NCI-H2196 (cell line): ENCODE measurements at regions not wholly inside any gene's neighbourhood (a gene's known extent, or its start where the extent isn't known, plus 50 kb on each side); places are given as distances from the start of the nearest gene placed in this dataset.
"Not testable (repeated sequence)": the region's sequence is repeated elsewhere in the genome, so short reads cannot be mapped to it uniquely, and the experiment has no call there.

Experiments
- DNase-seq: peaks from one replicate; lab custom pipeline; 2025; ENCODE audit not compliant: unreplicated experiment; lab: John Stamatoyannopoulos, UW

GRCh38 chr20:1757606-1758512 lies 100.3 kb upstream of the SIRPG start:
- no peak for DNase-seq

DNA sequence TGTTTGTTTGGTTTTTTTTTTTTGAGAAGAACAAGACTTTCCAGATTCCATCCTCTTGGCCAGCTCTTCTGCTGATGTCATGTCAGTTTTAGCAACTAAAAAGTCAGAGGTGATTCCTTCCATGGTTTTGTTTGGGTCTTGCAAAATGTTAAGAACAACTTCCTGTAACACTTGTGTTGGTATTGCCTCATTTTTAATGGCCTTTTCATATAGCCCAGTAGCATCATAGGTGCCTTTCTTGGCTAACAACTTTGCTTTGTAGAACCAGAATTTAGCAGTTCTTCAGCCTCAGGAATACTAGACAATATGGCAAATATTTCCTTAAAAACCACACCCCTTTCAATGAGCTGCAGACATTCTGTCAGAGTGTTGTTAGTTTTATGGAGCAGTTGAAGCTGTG lies 99.5 kb upstream of the SIRPG start:
- no peak for DNase-seq

DNA sequence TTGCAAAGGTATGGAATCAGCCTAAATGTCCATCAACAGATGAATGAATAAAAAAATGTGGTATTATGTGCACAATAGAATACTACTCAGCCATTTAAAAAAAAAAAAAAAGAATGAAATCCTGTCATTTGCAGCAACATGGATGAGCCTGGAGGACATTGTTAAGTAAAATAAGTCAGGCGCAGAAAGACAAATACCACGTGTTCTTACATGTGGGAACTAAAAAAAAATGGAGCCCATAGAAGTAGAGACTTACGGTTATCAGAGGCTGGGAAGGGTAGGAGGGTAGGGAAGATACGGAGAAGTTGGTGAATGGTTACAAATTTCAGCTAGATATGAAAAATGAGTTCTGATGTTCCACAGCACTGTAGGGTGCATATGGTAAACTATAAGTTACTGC lies 97.2 kb upstream of the SIRPG start:
- no peak for DNase-seq

DNA sequence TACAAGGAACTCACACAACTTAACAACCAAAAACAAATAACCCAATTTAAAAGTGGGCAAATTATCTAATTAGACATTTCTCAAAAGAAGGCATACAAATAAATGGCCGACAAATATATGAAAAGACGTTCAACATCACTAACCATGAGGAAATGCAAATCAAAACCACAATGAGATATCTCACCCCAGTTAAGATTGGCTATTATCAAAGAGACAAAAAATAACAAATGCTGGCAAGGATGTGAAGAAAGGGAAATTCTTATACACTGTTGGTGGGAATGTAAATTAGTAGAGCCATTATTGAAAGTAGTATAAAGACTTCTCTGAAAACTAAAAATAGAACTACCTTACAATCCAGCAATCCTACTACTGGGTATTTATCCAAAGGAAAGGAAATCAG lies 96.7 kb upstream of the SIRPG start:
- DNase-seq: no peak

DNA sequence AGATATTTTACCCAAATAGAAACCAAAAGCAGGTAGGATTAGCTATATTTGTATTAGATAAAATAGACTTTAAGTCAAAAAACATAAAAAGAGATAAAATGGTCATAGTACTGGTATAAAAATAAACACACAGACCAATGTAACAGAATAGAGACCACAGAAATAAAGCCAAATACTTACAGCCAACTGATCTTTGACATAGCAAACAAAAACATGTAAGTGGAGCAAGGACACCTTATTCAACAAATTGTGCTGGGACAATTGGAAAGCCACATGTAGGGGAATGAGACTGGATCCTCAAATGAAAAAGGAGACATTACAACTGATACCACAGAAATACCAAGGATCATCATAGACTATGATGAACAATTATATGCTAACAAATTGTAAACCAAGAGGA lies 94.5 kb upstream of the SIRPG start:
- no peak for DNase-seq

- DNase-seq: no peak
Measured at GRCh38 chr20:1748777-1749176, 91.2 kb upstream of the SIRPG start.

DNA sequence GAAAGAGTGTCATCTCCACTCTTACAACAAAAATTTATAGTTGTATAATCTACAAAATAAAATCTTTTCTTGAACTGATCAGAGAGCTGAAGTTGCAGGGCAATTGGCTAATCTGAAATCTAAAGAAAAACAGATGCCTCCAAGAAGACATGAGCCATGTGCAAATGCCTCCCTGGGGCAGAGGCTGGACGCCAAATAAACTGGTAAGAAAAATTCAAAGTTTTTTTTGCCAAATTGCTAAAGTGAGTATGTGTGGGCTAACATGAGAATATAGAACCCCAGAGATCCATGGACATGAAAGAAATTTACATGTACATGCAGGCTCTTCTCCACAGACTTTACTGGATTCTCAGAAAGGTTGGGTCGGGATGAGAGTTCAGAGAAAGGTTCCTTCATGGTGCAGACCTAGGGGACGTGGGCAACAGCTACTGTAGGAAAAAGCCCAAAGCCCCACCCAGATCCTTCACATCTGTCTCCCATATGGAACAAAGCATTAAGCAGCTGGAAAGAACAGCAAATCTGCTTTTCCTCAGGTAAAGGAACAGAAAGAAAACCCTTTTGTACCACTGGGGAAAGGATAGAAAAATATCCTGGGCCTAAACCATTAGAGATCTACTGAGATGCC lies 90.5 kb upstream of the SIRPG start:
- no peak for DNase-seq

- not testable (repeated sequence) for DNase-seq
Measured at GRCh38 chr20:1742049-1742434, 84.5 kb upstream of the SIRPG start.

DNA sequence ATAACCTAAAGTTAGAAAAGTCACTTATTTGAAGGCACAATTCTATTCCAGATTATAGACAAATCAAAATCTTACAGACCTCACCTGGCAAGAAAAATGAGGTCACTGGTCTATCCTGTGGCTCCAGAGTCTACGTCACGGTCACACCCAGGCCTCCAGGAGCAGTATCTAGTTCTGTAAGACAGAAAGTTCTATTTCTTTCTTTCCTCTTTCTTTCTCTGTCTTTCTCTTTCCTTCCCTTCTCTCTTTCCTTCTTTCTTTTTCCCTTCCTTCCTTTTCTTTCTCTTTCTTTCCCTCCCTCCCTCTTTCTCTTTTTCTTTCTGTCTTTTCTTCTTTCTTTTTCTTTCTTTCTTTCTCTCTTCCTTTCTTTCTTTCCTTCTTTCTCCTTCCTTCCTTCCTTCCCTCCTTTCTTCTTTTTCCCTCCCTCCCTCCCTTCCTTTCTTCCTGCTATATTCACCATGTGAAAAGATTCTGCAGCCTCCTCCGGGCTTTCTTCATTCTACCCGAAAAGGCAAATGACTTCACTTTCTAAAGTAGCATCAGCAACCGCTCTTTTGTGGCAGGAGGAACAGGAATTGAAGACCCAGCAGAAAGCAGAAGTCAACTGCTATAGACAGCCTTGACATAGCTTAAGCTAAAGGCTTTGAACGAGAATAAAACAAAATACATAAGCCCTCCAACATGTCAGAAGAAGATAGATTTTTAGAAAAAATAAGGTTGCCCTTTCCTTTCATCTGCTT lies 83.9 kb upstream of the SIRPG start:
- no peak for DNase-seq

DNA sequence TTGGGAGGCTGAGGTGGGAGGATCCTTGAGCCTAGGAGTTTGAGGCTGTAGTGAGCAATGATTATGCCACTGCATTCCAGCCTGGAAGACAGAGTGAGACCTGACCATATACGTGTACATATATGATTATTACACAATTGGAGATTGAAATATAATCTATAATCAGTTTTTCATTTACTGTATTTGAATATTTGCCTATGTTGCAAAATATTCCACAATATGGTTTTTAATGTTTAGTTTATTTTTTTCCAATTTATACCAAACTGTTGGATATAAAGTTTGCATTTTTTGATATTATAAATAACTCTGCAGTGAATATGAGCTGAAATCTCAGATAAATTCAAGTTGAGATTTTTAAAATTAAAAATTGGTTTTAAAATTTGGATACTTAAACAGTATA lies 79.6 kb upstream of the SIRPG start:
- DNase-seq: no peak

DNA sequence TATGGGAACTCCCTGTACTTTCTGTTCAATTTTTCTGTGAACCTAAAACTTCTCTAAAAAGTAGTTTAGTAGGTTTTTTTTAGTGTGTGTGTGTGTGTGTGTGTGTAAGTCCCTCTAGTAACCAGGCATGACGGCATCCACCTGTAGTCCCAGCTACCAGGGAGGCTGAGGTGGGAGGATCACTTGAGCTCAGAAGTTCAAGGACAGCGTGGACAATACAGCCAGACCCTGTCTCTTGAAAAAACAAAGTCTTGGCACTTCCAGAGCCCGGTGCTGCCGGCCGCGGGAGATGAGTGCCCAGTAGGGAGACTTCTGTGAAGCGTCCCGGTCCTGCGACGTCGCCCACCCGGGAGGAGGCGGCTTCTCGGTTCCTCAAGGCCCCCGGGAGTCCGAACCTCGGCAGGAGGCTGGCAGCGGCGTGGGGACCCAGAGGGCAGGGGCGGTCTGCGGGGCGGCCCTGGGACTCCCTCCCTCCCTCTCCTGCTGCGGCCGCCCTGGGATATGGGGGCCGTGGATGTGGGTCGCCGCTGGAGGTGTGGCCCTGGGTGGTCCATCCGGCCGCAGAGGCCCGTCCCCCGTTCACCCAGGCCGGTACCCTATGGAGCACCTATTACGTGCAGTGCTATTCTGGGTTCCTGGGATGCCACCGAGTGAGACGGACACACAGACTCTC lies 78.0 kb upstream of the SIRPG start:
- DNase-seq: no peak

GRCh38 chr20:1734269-1734858 lies 76.8 kb upstream of the SIRPG start:
- no peak for DNase-seq

- DNase-seq: not testable (repeated sequence)
Measured at GRCh38 chr20:1731828-1732375, 74.3 kb upstream of the SIRPG start.

GRCh38 chr20:1730981-1731711 lies 73.6 kb upstream of the SIRPG start:
- DNase-seq: not testable (repeated sequence)

DNA sequence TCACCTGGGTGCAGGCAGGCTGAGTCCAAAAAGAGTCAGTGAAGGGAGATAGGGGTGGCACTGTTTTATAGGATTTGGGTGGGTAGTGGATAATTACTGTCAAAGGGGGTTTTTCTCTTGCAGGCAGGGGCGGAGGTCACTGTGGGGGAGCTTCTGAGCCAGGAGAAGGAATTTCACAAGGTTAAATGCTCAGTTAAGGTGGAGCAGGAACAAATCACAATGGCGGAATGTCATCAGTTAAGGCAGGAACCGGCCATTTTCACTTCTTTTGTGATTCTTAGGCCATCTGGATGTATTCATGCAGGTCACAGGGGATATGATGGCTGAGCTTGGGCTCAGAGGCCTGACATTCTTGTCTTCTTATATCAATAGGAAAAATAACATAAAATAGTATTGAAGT lies 69.7 kb upstream of the SIRPG start:
- DNase-seq: not testable (repeated sequence)

DNA sequence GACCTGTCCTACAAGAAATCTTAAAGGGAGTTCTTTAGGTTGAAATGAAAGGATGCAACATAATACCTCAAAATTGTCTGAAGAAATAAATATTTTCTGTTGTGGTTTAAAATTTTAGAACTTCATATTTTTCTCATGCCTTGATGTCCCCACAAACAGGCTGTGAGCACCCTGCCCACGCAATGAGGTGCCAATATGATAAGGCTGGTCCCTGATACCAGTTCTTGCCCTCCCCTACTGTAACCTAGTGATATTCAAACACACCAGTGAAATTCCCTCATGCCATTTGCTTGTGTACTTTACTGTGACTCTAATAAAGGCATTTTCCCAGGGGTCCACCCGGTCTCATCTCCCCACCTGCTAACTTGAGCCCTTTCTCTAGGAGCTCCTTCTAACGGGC lies 67.3 kb upstream of the SIRPG start:
- DNase-seq: no peak

- DNase-seq: no peak
Measured at GRCh38 chr20:1722513-1723050, 65.0 kb upstream of the SIRPG start.

DNA sequence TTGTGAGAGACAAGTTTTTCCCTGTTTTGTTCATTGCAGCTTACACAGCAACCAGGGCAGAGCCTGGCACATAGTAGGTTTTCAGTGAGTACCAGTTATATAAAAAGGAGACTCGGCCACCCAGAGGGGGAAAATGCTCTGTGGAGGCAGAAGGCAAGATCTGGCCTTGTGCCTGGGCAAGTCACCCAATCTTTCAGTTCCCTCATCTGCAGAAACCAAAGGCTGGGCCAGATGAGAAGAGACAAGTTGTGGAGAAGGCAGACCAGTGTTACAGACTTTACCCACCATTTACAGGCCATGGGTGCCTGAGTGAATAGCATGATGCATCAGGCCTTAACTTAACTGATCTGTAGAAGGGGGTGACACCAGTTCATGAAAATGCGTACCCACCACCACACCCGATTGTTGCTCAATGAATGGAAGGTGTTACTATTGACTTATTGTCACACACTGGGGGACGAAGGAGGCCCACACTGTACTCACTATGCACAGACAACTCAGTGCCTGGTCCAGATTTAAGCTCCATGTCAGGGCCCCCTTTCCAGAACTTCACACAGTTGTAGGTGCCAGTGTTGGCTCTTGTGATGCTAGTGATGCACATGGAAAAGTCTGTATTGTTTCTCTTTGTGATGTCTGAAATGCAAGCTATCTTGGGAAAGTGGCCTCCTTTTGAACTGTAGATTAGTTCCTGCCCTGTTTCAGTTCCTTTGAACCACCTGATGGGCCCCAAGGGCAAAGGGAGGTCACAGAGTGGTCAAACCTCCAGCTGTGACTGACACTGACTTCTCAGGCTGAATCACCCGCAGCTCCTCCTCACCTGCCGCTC lies 64.3 kb upstream of the SIRPG start:
- no peak for DNase-seq
